IMR-90 (cell line): ENCODE measurements at regions not wholly inside any gene's neighbourhood (a gene's known extent, or its start where the extent isn't known, plus 50 kb on each side); places are given as distances from the start of the nearest gene placed in this dataset.

Experiments
- ATAC-seq: fragments of 200-7000 bp; cut with Tn5 transposase; 2 replicates; pipeline ENCODE4 v1.9.1; 2020; ENCODE audit warnings: low read depth, mild to moderate bottlenecking, moderate library complexity
- BruUV-seq: library from RNA; stranded (reverse); fragments of 400-500 nt; replicated peaks from 2 replicates; lab custom pipeline; 2021; lab: Mats Ljungman, UMichigan
- CTCF ChIA-PET: fragments of 300-600 bp; formaldehyde crosslinking; extraction: SDS; loops from one replicate; lab custom pipeline; 2021; ENCODE audit warnings: antibody characterized with exemption; lab: Yijun Ruan, JAX
- POLR2A ChIA-PET: fragments of 300-600 bp; sonication (Branson Sonifier 250); formaldehyde crosslinking; loops from one replicate; lab custom pipeline; 2022; ENCODE audit warnings: antibody characterized with exemption; ENCODE audit not compliant: unreplicated experiment; lab: Charles Lee
- DNase-seq: peaks from one replicate; pipeline ENCODE4 v3.0.0; 2013
- H2AFZ ChIP-seq: replicated peaks from 2 replicates; pipeline ENCODE3; 2013; ENCODE audit warnings: low read length, mild to moderate bottlenecking; ENCODE audit not compliant: poor library complexity
- H2AK5ac ChIP-seq: 2 replicates; pipeline ENCODE4 v1.6.1; 2013; ENCODE audit warnings: low read depth, low read length, inconsistent platforms
- H2AK9ac ChIP-seq: replicated peaks from 2 replicates; pipeline ENCODE3; 2013; ENCODE audit warnings: mild to moderate bottlenecking, low read depth, low read length, moderate library complexity; ENCODE audit not compliant: poor library complexity
- H2BK120ac ChIP-seq: 2 replicates; pipeline ENCODE4 v1.6.1; 2013; ENCODE audit warnings: low read depth, low read length, inconsistent platforms
- H2BK15ac ChIP-seq: 3 replicates; pipeline ENCODE4 v1.6.1; 2013; ENCODE audit warnings: low read depth, low read length, inconsistent platforms
- H2BK20ac ChIP-seq: 2 replicates; pipeline ENCODE4 v1.6.1; 2013; ENCODE audit warnings: low read depth, mild to moderate bottlenecking, inconsistent platforms, low read length, moderate library complexity
- H2BK5ac ChIP-seq: 2 replicates; pipeline ENCODE4 v1.6.1; 2013; ENCODE audit warnings: mild to moderate bottlenecking, low read depth, low read length, inconsistent platforms; ENCODE audit not compliant: poor library complexity, severe bottlenecking
- H3K14ac ChIP-seq: replicated peaks from 2 replicates; pipeline ENCODE4 v1.6.1; 2013; ENCODE audit warnings: low read depth, low read length, inconsistent platforms
- H3K18ac ChIP-seq: 2 replicates; pipeline ENCODE4 v1.6.1; 2013; ENCODE audit warnings: low read depth, low read length, control low read depth
- H3K23ac ChIP-seq: 2 replicates; pipeline ENCODE4 v1.6.1; 2013; ENCODE audit warnings: low read depth, low read length, inconsistent platforms
- H3K27ac ChIP-seq: 2 replicates; pipeline ENCODE4 v1.5.1; 2013; ENCODE audit warnings: mild to moderate bottlenecking, control low read depth, low read length; ENCODE audit not compliant: insufficient read depth
- H3K27me3 ChIP-seq: 2 replicates; pipeline ENCODE4 v1.6.1; 2013; ENCODE audit warnings: low read length; ENCODE audit not compliant: control insufficient read depth, insufficient read depth
- H3K36me3 ChIP-seq: 2 replicates; pipeline ENCODE4 v1.6.1; 2013; ENCODE audit warnings: low read length, mixed read lengths; ENCODE audit not compliant: control insufficient read depth, insufficient read depth
- H3K4ac ChIP-seq: 2 replicates; pipeline ENCODE4 v1.6.1; 2013; ENCODE audit warnings: low read depth, low read length, inconsistent platforms
- H3K4me1 ChIP-seq: 2 replicates; pipeline ENCODE4 v1.6.1; 2013; ENCODE audit warnings: low read length, mixed read lengths; ENCODE audit not compliant: control insufficient read depth, insufficient read depth
- H3K4me2 ChIP-seq: 2 replicates; pipeline ENCODE4 v1.6.1; 2013; ENCODE audit warnings: low read depth, mild to moderate bottlenecking, control low read depth, low read length, moderate library complexity
- H3K4me3 ChIP-seq: 2 replicates; pipeline ENCODE4 v1.5.1; 2013; ENCODE audit warnings: low read depth, mild to moderate bottlenecking, control low read depth, low read length, moderate library complexity; ENCODE audit not compliant: insufficient read depth
- H3K56ac ChIP-seq: 2 replicates; pipeline ENCODE4 v1.6.1; 2013; ENCODE audit warnings: low read length, inconsistent platforms; ENCODE audit not compliant: insufficient read depth; ENCODE audit errors: extremely low read depth
- H3K79me1 ChIP-seq, 2 experiments: 2 replicates each; pipeline ENCODE4 v1.6.1; 2013; ENCODE audit warnings: low read length in 2 of 2, inconsistent platforms in 1 of 2, low read depth in 1 of 2
- H3K9ac ChIP-seq: 2 replicates; pipeline ENCODE4 v1.6.1; 2013; ENCODE audit warnings: low read depth, low read length, control low read depth
- H3K9me1 ChIP-seq: 2 replicates; pipeline ENCODE4 v1.6.1; 2013; ENCODE audit warnings: low read length, inconsistent platforms; ENCODE audit not compliant: insufficient read depth
- H3K9me3 ChIP-seq: 2 replicates; pipeline ENCODE4 v1.6.1; 2013; ENCODE audit warnings: low read length; ENCODE audit not compliant: control insufficient read depth, insufficient read depth
- H4K20me1 ChIP-seq: 2 replicates; pipeline ENCODE4 v1.6.1; 2013; ENCODE audit warnings: low read length, inconsistent platforms; ENCODE audit not compliant: insufficient read depth
- H4K5ac ChIP-seq: 2 replicates; pipeline ENCODE4 v1.6.1; 2013; ENCODE audit warnings: mild to moderate bottlenecking, low read depth, low read length, control low read depth
- H4K8ac ChIP-seq, 2 experiments: 2 replicates each; pipeline ENCODE4 v1.6.1; 2013; ENCODE audit warnings: low read depth in 2 of 2, low read length in 2 of 2, control low read depth in 1 of 2, inconsistent platforms in 1 of 2
- H4K91ac ChIP-seq: 2 replicates; pipeline ENCODE4 v1.6.1; 2013; ENCODE audit warnings: low read depth, low read length, inconsistent platforms; ENCODE audit not compliant: insufficient read depth
- BHLHE40 ChIP-seq: fragments of 150-350 bp; IDR thresholded peaks from 2 replicates; pipeline ENCODE4 v1.6.1; 2016; ENCODE audit warnings: mild to moderate bottlenecking, low read depth, low read length
- CEBPB ChIP-seq: IDR thresholded peaks from 2 replicates; pipeline ENCODE4 v1.6.1; 2012; ENCODE audit warnings: low read depth, low read length, improper control_type of control experiment
- CHD1 ChIP-seq: IDR thresholded peaks from 2 replicates; pipeline ENCODE4 v1.6.1; 2012; ENCODE audit warnings: low read depth, low read length, improper control_type of control experiment
- CTCF ChIP-seq: conservative IDR thresholded peaks from 2 replicates; pipeline ENCODE4 v1.5.1; 2012; ENCODE audit warnings: mild to moderate bottlenecking, low read depth, low read length, improper control_type of control experiment
- FOS ChIP-seq: fragments of 150-350 bp; IDR thresholded peaks from 2 replicates; pipeline ENCODE4 v1.6.1; 2016; ENCODE audit warnings: low read depth, low read length
- MAFK ChIP-seq: IDR thresholded peaks from 2 replicates; pipeline ENCODE4 v1.6.1; 2012; ENCODE audit warnings: low read depth, low read length, improper control_type of control experiment
- MAZ ChIP-seq: IDR thresholded peaks from 2 replicates; pipeline ENCODE4 v1.6.1; 2012; ENCODE audit warnings: low read depth, mild to moderate bottlenecking, low read length, improper control_type of control experiment, moderate library complexity, borderline replicate concordance
- MXI1 ChIP-seq: IDR thresholded peaks from 2 replicates; pipeline ENCODE4 v1.6.1; 2012; ENCODE audit warnings: low read depth, mild to moderate bottlenecking, low read length, moderate library complexity, borderline replicate concordance
- NFE2L2 ChIP-seq: fragments of 150-350 bp; IDR thresholded peaks from 2 replicates; pipeline ENCODE4 v1.6.1; 2016; ENCODE audit warnings: low read depth, mild to moderate bottlenecking, low read length
- POLR2A ChIP-seq: IDR thresholded peaks from 2 replicates; pipeline ENCODE4 v1.6.1; 2012; ENCODE audit warnings: mild to moderate bottlenecking, low read depth, low read length
- RAD21 ChIP-seq: IDR thresholded peaks from 2 replicates; pipeline ENCODE4 v1.6.1; 2012; ENCODE audit warnings: low read length, improper control_type of control experiment
- RCOR1 ChIP-seq: IDR thresholded peaks from 2 replicates; pipeline ENCODE4 v1.6.1; 2012; ENCODE audit warnings: mild to moderate bottlenecking, low read length, improper control_type of control experiment; ENCODE audit not compliant: insufficient replicate concordance
- USF2 ChIP-seq: fragments of 150-350 bp; IDR thresholded peaks from 2 replicates; pipeline ENCODE4 v1.6.1; 2017; ENCODE audit warnings: mild to moderate bottlenecking, antibody characterized with exemption, low read length, low read depth
- WGBS, 2 experiments: methylation state at CpG; one replicate each; pipeline versions ENCODE4 v1.1.5 to v1.1.7; 2013; ENCODE audit warnings: missing lambda C conversion rate in 2 of 2; ENCODE audit not compliant: insufficient read length in 1 of 2; ENCODE audit errors: extremely low coverage in 2 of 2; 5-methylcytosine and 5-hydroxymethylcytosine counted together
- dilution Hi-C: fragments of 300-500 bp; cut with HindIII; formaldehyde crosslinking; loops from one replicate; pipeline ENCODE4 v1.14.3; 2018; ENCODE audit warnings: low sequenced_read_pairs; ENCODE audit not compliant: unreplicated experiment
- in situ Hi-C: fragments of 300-500 bp; cut with MboI; formaldehyde crosslinking; loops from 3 replicates; pipeline ENCODE4 v1.14.3; 2019; ENCODE audit warnings: low sequenced_read_pairs, inconsistent platforms, mixed read lengths
- intact Hi-C: fragments of 100-400 bp; cut with micrococcal nuclease; formaldehyde crosslinking; loops from 2 replicates; pipeline ENCODE4 v1.10.0; 2022

GRCh38 chr4:103907414-103907813 lies 187.6 kb upstream of the TACR3 start:
- Histone ChIP-seq H3K4me1 (no peaks in the 10 kb centered on the region), H2AK5ac (no peak overlapping the region), H4K8ac (no peak overlapping the region), H3K27ac (no peak overlapping the region), H3K14ac (no peak overlapping the region), H2AFZ (no peak overlapping the region), H2AK9ac (no peak overlapping the region), H3K9me1 (no peaks in the 10 kb centered on the region), H4K5ac (no peak overlapping the region), H2BK5ac (no peak overlapping the region), H2BK15ac (no peak overlapping the region), H3K56ac (no peak overlapping the region), H3K79me1 (no peaks in the 10 kb centered on the region), H3K4ac (no peak overlapping the region), H3K36me3 (no peaks in the 10 kb centered on the region), H3K18ac (no peak overlapping the region), H3K23ac (no peak overlapping the region), H3K9ac (no peak overlapping the region), H3K4me2 (no peak overlapping the region), H2BK20ac (no peak overlapping the region), H2BK120ac (no peak overlapping the region), H4K91ac (no peak overlapping the region), H3K27me3 (no peaks in the 10 kb centered on the region), H4K20me1 (no peaks in the 10 kb centered on the region), H3K9me3 (peaks cover 4% of the 10 kb centered on the region), H3K4me3 (no peak overlapping the region)
- in situ Hi-C loops, result no loop called here
- BruUV-seq, result no TSS peak
- ChIA-PET CTCF (no interaction called here), POLR2A (no interaction called here)
- no CpG with 5 or more reads among the region's 2 CpGs for WGBS, 2 experiments
- intact Hi-C loops, result no loop called here
- no peak for DNase-seq
- dilution Hi-C loops, result no loop called here
- no peak for ATAC-seq
- TF ChIP-seq USF2, result no peak
- TF ChIP-seq CHD1, result no peak
- TF ChIP-seq BHLHE40, result no peak
- no peak for TF ChIP-seq NFE2L2
- TF ChIP-seq RCOR1, result no peak
- no peak for TF ChIP-seq POLR2A
- no peak for TF ChIP-seq RAD21
- no peak for TF ChIP-seq CTCF
- no peak for TF ChIP-seq FOS
- no peak for TF ChIP-seq MXI1
- TF ChIP-seq CEBPB, result no peak
- no peak for TF ChIP-seq MAZ
- TF ChIP-seq MAFK, result no peak
